ENCODE measurements at regions not wholly inside any gene's neighbourhood (a gene's known extent, or its start where the extent isn't known, plus 50 kb on each side); places are given as distances from the start of the nearest gene placed in this dataset.

DNA sequence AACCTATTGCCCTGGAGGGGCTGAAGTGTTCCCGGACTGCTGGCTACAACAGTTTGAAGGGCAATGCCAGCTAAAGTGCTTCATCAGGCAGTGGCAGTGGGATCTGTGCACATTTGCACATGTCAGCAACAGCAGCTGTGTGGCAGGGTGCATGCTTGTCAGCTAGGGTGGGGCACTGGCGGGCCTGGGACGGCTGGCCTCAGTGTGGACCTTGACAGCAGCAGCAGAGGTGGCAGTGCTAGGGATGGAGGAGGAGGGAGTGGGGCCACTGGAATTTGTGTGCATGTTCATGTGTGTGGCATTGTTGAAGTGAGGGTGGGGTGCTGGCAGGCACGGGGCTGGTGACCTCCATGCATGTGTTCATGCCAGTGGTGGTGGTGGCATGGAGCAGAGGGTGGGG is 203.3 kb upstream of the HS3ST4 start:
- H3K27me3 Mint-ChIP-seq = peaks cover 14 to 36% (median 25%) of the 10 kb centered on the region in 3 donors
- H3K9me3 Mint-ChIP-seq = peaks cover 4 to 29% (median 9%) of the 10 kb centered on the region in 7 donors
- no peaks in the 10 kb centered on the region for H3K4me1 Mint-ChIP-seq
- ATAC-seq (ENCODE audit: low read depth in 2 of 2) (no peak), DNase-seq (no peak)
- H3K27ac Mint-ChIP-seq = no peak overlapping the region
- no peak overlapping the region for H3K4me3 Mint-ChIP-seq
- no peaks in the 10 kb centered on the region for H3K36me3 Mint-ChIP-seq

DNA sequence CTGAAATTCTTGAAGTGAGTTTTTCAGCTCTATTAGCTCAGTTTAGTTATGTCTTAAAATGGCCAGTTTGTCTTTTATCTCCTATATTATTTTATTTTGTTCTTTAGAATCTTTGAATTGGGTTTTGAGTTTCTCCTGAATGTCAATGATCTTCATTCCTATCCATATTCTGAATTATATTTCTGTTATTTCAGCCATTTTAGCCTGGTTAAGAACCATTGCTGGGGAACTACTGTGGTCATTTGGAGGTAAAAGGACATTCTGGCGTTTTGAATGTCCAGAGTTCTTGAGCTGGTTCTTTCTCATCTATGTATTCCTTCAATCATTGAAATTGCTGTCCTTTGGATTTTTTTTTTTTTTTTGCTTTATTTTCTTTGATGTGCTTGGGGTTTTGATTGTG is 203.9 kb upstream of the HS3ST4 start:
- no peaks in the 10 kb centered on the region for H3K36me3 Mint-ChIP-seq
- H3K4me3 Mint-ChIP-seq = no peak overlapping the region
- DNase-seq (no peak), ATAC-seq (ENCODE audit: low read depth in 2 of 2) (no peak)
- no peak overlapping the region for H3K27ac Mint-ChIP-seq
- peaks cover 14 to 30% (median 19%) of the 10 kb centered on the region in 3 donors for H3K27me3 Mint-ChIP-seq
- peaks cover 4 to 29% (median 9%) of the 10 kb centered on the region in 7 donors for H3K9me3 Mint-ChIP-seq
- H3K4me1 Mint-ChIP-seq = no peaks in the 10 kb centered on the region

DNA sequence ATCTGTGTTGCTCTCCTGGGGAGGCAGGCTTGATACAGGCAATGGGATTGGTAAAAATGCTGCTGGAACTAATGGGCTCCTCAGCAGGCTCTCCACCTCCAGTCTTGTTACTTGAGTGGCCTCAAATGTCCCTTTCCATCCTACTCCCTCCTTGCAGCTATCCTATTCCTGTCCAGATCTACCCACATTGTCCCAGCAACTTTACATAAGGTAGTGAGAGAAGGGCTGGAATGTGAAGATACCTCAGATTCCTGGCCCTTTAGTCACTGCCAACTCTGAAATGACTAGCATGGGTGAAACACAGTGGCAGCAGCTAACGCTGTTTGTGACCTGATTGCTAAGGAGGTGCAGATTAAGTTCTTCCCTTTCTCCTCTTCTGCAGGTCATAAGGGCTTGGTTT is 210.1 kb upstream of the HS3ST4 start:
- ATAC-seq (ENCODE audit: low read depth in 2 of 2) (no peak), DNase-seq (no peak)
- no peak overlapping the region for H3K4me3 Mint-ChIP-seq
- H3K27ac Mint-ChIP-seq = peak overlapping the region in 1 of 6 donors; percentile 23
- peaks cover 0 to 8% (median 4%) of the 10 kb centered on the region in 3 donors for H3K27me3 Mint-ChIP-seq
- peaks cover 0 to 9% (median 4%) of the 10 kb centered on the region in 7 donors for H3K9me3 Mint-ChIP-seq
- no peaks in the 10 kb centered on the region for H3K4me1 Mint-ChIP-seq
- no peaks in the 10 kb centered on the region for H3K36me3 Mint-ChIP-seq

DNA sequence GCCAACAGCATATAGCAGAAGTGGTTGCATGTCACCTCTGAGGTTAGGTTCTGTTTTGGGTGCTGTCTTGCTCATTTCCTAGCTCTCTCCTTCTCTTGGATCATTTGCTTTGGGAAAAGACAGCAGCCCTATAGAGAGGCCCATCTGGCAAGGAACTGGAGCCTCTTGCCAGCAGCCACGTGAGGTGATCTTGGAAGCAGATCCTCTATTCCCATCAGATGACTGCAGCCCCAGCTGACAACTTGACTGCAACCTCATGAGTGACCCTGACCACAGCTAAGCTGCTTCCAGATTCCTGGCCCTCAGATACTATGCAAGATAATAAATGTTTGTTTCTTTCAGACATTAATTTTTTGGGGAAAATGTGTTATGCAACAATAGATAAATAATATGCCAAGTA is 213.3 kb upstream of the HS3ST4 start:
- H3K36me3 Mint-ChIP-seq = no peaks in the 10 kb centered on the region
- H3K27ac Mint-ChIP-seq = no peak overlapping the region
- H3K27me3 Mint-ChIP-seq = peaks cover 7 to 14% (median 12%) of the 10 kb centered on the region in 3 donors
- DNase-seq = no peak
- H3K4me1 Mint-ChIP-seq = no peaks in the 10 kb centered on the region
- no peak overlapping the region for H3K4me3 Mint-ChIP-seq
- no peak for ATAC-seq (ENCODE audit: low read depth in 2 of 2)
- peaks cover 0 to 4% (median 0%) of the 10 kb centered on the region in 7 donors for H3K9me3 Mint-ChIP-seq

DNA sequence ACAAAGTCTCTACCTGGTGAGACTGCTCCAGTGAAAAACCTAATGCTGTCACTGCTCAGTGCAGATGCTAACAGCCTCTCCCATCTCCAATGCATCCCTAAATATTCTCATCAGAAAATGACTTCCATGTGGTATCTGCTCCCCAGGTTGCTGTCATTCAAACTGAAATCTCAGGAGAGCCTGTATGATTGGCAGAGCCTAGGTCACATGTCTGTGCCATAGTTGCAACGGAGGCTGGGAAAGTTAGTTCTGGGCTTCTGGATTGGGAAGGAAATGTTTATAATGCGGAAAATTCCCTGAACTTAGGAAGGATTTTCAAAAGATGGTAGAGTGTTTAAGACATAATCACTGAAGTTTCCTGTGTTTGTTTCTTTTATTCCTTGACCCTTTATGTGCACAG is 206.4 kb upstream of the ZKSCAN2 start:
- no peak overlapping the region for H3K4me3 Mint-ChIP-seq
- no peaks in the 10 kb centered on the region for H3K9me3 Mint-ChIP-seq
- no peak overlapping the region for H3K27ac Mint-ChIP-seq

DNA sequence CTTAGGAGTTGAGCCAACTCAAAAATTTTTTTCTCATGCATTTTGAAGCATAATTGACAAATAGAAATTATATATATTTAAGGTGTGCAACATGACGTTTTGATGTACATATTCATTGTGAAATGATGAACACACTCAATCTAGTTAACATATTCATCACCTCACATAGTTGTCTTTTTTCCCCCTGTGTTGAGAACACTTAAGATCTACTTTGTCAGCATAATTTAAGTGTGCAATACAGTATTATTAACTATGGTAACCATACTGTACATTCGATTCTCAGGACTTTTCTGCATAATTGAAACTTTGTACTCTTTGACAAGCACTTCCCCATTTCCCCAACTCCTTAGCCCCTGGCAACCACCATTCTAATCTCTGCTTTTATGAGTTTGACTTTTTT is 192.2 kb upstream of the ZKSCAN2 start:
- peaks cover 0 to 14% of the 10 kb centered on the region in 2 donors for H3K36me3 Mint-ChIP-seq
- ATAC-seq (ENCODE audit: low read depth in 2 of 2) = no peak

More for the DNA sequence above, 206.4 kb upstream of the ZKSCAN2 start:
- ATAC-seq (ENCODE audit: low read depth in 2 of 2) = no peak
- H3K36me3 Mint-ChIP-seq = no peaks in the 10 kb centered on the region
- no peak for DNase-seq
- H3K27me3 Mint-ChIP-seq = peaks cover 8 to 9% (median 8%) of the 10 kb centered on the region in 3 donors
- no peaks in the 10 kb centered on the region for H3K4me1 Mint-ChIP-seq

DNA sequence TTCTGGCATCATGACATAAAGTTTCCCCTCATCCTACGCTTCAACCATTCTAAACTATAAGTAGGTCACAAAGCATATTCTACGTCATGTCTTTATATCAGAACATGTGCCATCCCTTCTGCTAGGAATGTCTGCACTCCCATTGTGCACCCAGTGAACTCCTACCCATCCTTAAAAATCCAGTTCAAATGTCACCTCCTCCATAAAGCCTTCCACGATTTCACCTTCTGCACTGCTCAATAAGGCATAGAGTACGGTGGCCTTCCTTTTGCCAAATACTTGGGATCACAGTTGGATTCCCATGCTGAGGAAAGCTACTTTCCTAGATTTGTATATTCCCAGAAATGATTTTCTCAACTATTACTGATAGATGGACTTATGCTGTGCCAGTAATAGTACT is 186.3 kb upstream of the ZKSCAN2 start:
- Mint-ChIP-seq H3K36me3 (peaks cover 0 to 14% of the 10 kb centered on the region in 2 donors), H3K27ac (no peak overlapping the region), H3K27me3 (peaks cover 21 to 40% (median 27%) of the 10 kb centered on the region in 3 donors), H3K4me1 (no peaks in the 10 kb centered on the region), H3K4me3 (no peak overlapping the region), H3K9me3 (peaks cover 10 to 25% (median 12%) of the 10 kb centered on the region in 7 donors)
- no peak for ATAC-seq (ENCODE audit: low read depth in 2 of 2)
- no peak for DNase-seq

More for the DNA sequence above, 192.2 kb upstream of the ZKSCAN2 start:
- peaks cover 0 to 7% (median 6%) of the 10 kb centered on the region in 3 donors for H3K27me3 Mint-ChIP-seq
- no peak overlapping the region for H3K4me3 Mint-ChIP-seq
- H3K9me3 Mint-ChIP-seq = peaks cover 11 to 40% (median 14%) of the 10 kb centered on the region in 7 donors
- H3K27ac Mint-ChIP-seq = no peak overlapping the region
- no peak for DNase-seq
- no peaks in the 10 kb centered on the region for H3K4me1 Mint-ChIP-seq

DNA sequence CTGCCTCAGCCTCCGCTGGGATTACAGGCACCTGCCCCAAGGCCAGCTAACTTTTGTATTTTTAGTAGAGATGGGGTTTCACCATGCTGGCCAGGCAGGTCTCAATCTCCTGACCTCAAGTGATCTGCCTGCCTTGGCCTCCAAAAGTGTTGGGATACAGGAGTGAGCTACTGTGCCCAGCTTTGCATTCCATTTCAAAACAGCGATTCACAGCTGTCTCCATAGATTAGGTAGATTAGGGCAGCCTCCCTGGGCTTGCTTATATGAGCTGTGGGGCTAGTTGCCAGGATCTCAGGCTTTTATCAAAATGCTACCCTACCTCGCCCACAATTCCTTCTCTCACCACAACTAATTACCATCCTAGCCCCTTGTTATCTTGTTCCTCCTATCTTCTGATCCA is 176.4 kb upstream of the ZKSCAN2 start:
- H3K27me3 Mint-ChIP-seq = peaks cover 6 to 19% (median 8%) of the 10 kb centered on the region in 3 donors
- no peak overlapping the region for H3K27ac Mint-ChIP-seq
- ATAC-seq (ENCODE audit: low read depth in 2 of 2) (no peak), DNase-seq (no peak)
- H3K4me3 Mint-ChIP-seq = no peak overlapping the region
- no peaks in the 10 kb centered on the region for H3K36me3 Mint-ChIP-seq
- H3K9me3 Mint-ChIP-seq = peaks cover 0 to 5% (median 0%) of the 10 kb centered on the region in 7 donors
- H3K4me1 Mint-ChIP-seq = no peaks in the 10 kb centered on the region

DNA sequence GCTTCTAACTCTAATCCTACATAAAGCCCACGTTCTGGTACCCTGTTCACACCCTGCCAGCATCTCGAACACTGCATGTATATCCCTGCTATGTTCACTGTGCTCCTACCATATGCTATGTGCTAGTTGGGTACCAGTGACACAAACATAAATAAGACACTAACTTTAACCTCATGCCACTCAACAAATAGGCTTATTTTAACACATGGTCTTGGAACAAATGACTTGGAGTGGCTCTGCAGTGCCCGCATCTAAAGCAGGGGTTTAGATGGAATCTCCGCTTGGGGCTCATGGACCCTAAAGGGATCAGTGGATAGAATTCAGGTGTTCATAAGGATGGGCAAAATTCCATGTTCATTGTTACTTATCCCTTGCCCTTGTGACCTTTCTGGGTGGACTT is 175.7 kb upstream of the ZKSCAN2 start:
- Mint-ChIP-seq H3K4me1 (no peaks in the 10 kb centered on the region), H3K36me3 (no peaks in the 10 kb centered on the region), H3K9me3 (peaks cover 2 to 8% (median 3%) of the 10 kb centered on the region in 7 donors), H3K27ac (no peak overlapping the region), H3K4me3 (no peak overlapping the region), H3K27me3 (peaks cover 3 to 19% (median 8%) of the 10 kb centered on the region in 3 donors)
- ATAC-seq (ENCODE audit: low read depth in 2 of 2) = no peak
- DNase-seq = no peak

DNA sequence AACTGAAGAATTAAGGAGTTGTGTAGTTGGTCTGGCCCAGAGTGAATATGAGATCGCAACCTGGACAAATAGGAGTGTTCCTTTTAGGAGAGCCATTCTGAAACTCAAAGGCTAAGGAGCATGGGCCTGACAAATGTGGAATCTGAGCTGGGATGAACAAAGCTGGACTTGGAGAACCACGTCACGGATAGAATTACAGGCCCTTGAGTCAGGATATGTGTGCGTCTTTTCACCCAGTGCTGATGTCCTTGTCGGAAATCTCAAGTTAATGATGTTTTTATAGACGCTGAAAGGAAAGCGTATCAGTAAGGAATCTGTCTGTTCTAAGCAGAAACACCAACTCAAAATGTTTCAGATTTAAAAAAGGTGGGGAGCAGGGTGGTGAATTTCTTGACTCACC is 173.8 kb upstream of the ZKSCAN2 start:
- peak overlapping the region in 1 of 6 donors; percentile 18 for H3K27ac Mint-ChIP-seq
- no peak overlapping the region for H3K4me3 Mint-ChIP-seq
- H3K4me1 Mint-ChIP-seq = no peaks in the 10 kb centered on the region
- no peaks in the 10 kb centered on the region for H3K36me3 Mint-ChIP-seq
- DNase-seq (no peak), ATAC-seq (ENCODE audit: low read depth in 2 of 2) (no peak)
- H3K27me3 Mint-ChIP-seq = peaks cover 3 to 19% (median 6%) of the 10 kb centered on the region in 3 donors
- H3K9me3 Mint-ChIP-seq = peaks cover 8 to 27% (median 10%) of the 10 kb centered on the region in 7 donors

DNA sequence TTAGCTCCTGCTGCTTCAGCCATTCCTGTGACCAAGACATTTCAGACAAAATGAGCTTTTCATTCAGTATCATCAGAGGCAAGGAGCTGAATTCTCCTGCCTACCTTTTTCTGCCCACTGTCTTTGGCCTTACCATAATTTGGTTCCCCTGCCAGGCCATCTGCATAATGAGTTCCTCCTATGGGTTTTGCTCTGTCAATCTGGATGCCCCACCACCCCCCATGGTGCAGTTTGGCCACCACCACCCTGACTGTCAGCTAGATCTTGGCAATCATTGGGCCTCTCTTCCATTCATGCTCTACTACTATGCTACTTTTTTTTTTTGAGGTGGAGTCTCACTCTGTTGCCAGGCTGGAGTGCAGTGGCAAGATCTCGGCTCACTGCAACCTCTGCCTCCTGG is 169.2 kb upstream of the ZKSCAN2 start:
- Mint-ChIP-seq H3K36me3 (no peaks in the 10 kb centered on the region), H3K27ac (no peak overlapping the region), H3K27me3 (peaks cover 5 to 8% (median 7%) of the 10 kb centered on the region in 3 donors), H3K4me3 (no peak overlapping the region), H3K9me3 (peaks cover 4 to 32% (median 13%) of the 10 kb centered on the region in 7 donors), H3K4me1 (no peaks in the 10 kb centered on the region)
- DNase-seq = no peak
- ATAC-seq (ENCODE audit: low read depth in 2 of 2) = no peak

DNA sequence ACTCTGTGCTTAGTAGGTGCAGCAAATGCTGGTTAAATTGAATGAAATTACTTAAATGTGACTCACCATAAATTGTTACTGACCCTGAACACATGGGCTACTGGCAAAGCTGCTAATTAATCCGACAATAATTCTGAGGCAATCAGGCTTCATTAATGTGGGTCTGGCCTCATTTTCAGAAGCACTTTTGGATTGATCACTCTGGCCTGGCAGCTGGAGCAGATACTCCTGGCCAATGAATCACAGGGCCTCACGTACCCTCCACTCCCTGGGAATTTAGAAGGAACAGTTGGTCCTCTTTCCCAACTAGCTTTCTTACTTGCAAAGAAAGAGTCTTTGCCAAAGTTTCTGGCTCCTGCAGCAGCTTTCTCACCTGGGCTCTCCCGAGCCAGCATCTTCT is 162.0 kb upstream of the ZKSCAN2 start:
- DNase-seq = no peak
- Mint-ChIP-seq H3K4me3 (no peak overlapping the region), H3K4me1 (no peaks in the 10 kb centered on the region), H3K9me3 (no peaks in the 10 kb centered on the region), H3K27ac (no peak overlapping the region), H3K36me3 (no peaks in the 10 kb centered on the region), H3K27me3 (peaks cover 0 to 12% (median 9%) of the 10 kb centered on the region in 3 donors)
- no peak for ATAC-seq (ENCODE audit: low read depth in 2 of 2)

DNA sequence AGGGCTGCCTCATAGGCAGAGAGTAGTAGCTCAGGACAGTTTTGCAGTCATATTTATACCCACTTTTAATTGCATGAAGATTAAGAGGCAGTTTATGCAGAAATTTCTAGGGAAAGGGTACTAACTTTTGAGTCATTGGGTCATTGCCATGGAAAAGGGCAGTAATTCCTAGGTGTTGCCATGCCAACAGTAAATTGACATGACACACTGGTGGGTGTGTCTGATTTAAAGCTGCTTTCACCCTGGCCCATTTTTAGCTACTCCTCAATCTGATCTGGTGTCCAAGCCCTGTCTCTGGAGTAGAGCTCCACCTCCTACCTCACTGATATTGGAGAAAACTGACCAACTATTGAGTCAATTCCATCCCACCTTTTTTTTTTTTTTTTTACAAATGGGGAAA is 161.5 kb upstream of the ZKSCAN2 start:
- peaks cover 0 to 11% (median 9%) of the 10 kb centered on the region in 3 donors for H3K27me3 Mint-ChIP-seq
- ATAC-seq (ENCODE audit: low read depth in 2 of 2) (no peak), DNase-seq (no peak)
- no peak overlapping the region for H3K4me3 Mint-ChIP-seq
- H3K9me3 Mint-ChIP-seq = no peaks in the 10 kb centered on the region
- H3K36me3 Mint-ChIP-seq = no peaks in the 10 kb centered on the region
- H3K4me1 Mint-ChIP-seq = no peaks in the 10 kb centered on the region
- no peak overlapping the region for H3K27ac Mint-ChIP-seq

DNA sequence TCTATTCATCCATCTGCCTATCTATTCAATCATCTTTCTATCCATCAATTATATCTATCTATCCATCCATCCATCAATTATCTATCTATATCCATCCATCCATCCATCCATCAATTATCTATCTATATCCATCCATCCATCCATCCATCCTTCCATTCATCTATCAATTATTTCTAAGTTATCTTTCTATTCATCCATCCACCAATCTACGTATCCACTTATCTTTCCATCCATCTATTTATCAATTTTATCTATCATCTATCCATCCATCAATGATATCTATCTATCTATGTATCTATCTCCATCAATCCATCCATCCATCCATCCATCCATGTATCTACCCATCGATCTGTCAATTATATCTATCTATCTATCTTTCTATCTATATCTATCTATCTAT is 158.4 kb upstream of the ZKSCAN2 start:
- no peak overlapping the region for H3K27ac Mint-ChIP-seq
- ATAC-seq (ENCODE audit: low read depth in 2 of 2) = no peak
- H3K36me3 Mint-ChIP-seq = no peaks in the 10 kb centered on the region
- no peak overlapping the region for H3K4me3 Mint-ChIP-seq
- no peaks in the 10 kb centered on the region for H3K4me1 Mint-ChIP-seq
- H3K27me3 Mint-ChIP-seq = peaks cover 0 to 4% (median 0%) of the 10 kb centered on the region in 3 donors
- H3K9me3 Mint-ChIP-seq = no peaks in the 10 kb centered on the region
- DNase-seq = no peak

DNA sequence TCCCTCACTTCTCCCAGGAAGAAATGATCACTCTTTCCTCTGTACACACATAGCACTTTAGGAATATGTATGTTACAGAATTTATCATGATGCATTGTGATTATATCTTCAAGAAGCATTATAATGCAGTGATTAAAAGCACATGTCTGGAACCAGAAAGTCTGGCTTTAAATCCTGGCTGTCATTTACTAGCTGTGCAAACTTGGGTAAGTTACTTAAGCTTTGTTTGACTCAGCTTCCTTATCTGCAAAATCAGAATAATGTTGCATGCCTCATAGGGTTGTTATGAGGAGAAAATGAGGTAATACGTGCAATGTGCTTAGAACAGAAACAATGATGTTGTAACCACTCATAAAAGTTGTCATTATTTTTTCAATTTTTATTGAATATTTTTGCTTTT is 156.3 kb upstream of the ZKSCAN2 start:
- no peaks in the 10 kb centered on the region for H3K4me1 Mint-ChIP-seq
- no peaks in the 10 kb centered on the region for H3K36me3 Mint-ChIP-seq
- no peak for ATAC-seq (ENCODE audit: low read depth in 2 of 2)
- H3K27me3 Mint-ChIP-seq = peaks cover 0 to 5% (median 0%) of the 10 kb centered on the region in 3 donors
- no peak overlapping the region for H3K4me3 Mint-ChIP-seq
- H3K9me3 Mint-ChIP-seq = no peaks in the 10 kb centered on the region
- DNase-seq = no peak
- H3K27ac Mint-ChIP-seq = no peak overlapping the region
